ENCODE measurements at regions not wholly inside any gene's neighbourhood (a gene's known extent, or its start where the extent isn't known, plus 50 kb on each side); places are given as distances from the start of the nearest gene placed in this dataset.

- POLR2A ChIA-PET, result no interaction called here
- no peaks in the 10 kb centered on the region for H3K9me3 ChIP-seq (ENCODE audit: control insufficient read depth, insufficient read depth, low read length)
Measured at GRCh38 chr16:26777821-26778220, 288.9 kb upstream of the C16orf82 start.

GRCh38 chr16:26787924-26788323 lies 278.8 kb upstream of the C16orf82 start:
- Histone ChIP-seq H3K27ac (ENCODE audit: low read depth, low read length) (no peak overlapping the region), H3K4me3 (ENCODE audit: low read depth, low read length) (no peak overlapping the region), H3K27me3 (ENCODE audit: control insufficient read depth, insufficient read depth, low read length) (no peaks in the 10 kb centered on the region), H3K9me3 (ENCODE audit: control insufficient read depth, insufficient read depth, low read length) (no peaks in the 10 kb centered on the region)
- TF ChIP-seq CTCF (IDR thresholded peaks at IDR 0.05; ENCODE audit: low read depth, low read length), result no peak
- CTCF ChIA-PET, result no interaction called here
- no peak for DNase-seq (ENCODE audit: low read depth, low spot score)
- POLR2A ChIA-PET, result no interaction called here

More at GRCh38 chr16:26777821-26778220, 288.9 kb upstream of the C16orf82 start:
- DNase-seq (ENCODE audit: low read depth, low spot score), result no peak
- H3K27ac ChIP-seq (ENCODE audit: low read depth, low read length), result no peak overlapping the region
- H3K27me3 ChIP-seq (ENCODE audit: control insufficient read depth, insufficient read depth, low read length), result no peaks in the 10 kb centered on the region
- CTCF ChIA-PET, result no interaction called here
- TF ChIP-seq CTCF (IDR thresholded peaks at IDR 0.05; ENCODE audit: low read depth, low read length), result no peak
- H3K4me3 ChIP-seq (ENCODE audit: low read depth, low read length), result no peak overlapping the region

GRCh38 chr16:26791169-26791568 lies 275.6 kb upstream of the C16orf82 start:
- Histone ChIP-seq H3K9me3 (ENCODE audit: control insufficient read depth, insufficient read depth, low read length) (no peaks in the 10 kb centered on the region), H3K27ac (ENCODE audit: low read depth, low read length) (no peak overlapping the region), H3K4me3 (ENCODE audit: low read depth, low read length) (no peak overlapping the region), H3K27me3 (ENCODE audit: control insufficient read depth, insufficient read depth, low read length) (no peaks in the 10 kb centered on the region)
- no peak for TF ChIP-seq CTCF (IDR thresholded peaks at IDR 0.05; ENCODE audit: low read depth, low read length)
- POLR2A ChIA-PET, result no interaction called here
- CTCF ChIA-PET, result no interaction called here
- DNase-seq (ENCODE audit: low read depth, low spot score), result no peak

GRCh38 chr16:26795184-26795583 lies 271.5 kb upstream of the C16orf82 start:
- ChIA-PET POLR2A (no interaction called here), CTCF (no interaction called here)
- Histone ChIP-seq H3K27me3 (ENCODE audit: control insufficient read depth, insufficient read depth, low read length) (no peaks in the 10 kb centered on the region), H3K9me3 (ENCODE audit: control insufficient read depth, insufficient read depth, low read length) (no peaks in the 10 kb centered on the region), H3K4me3 (ENCODE audit: low read depth, low read length) (no peak overlapping the region), H3K27ac (ENCODE audit: low read depth, low read length) (no peak overlapping the region)
- DNase-seq (ENCODE audit: low read depth, low spot score), result no peak
- TF ChIP-seq CTCF (IDR thresholded peaks at IDR 0.05; ENCODE audit: low read depth, low read length), result peak; percentile 8; the same call in 1 of the 2 replicates

GRCh38 chr16:26801628-26802027 lies 265.1 kb upstream of the C16orf82 start:
- no peak for DNase-seq (ENCODE audit: low read depth, low spot score)
- ChIA-PET CTCF (no interaction called here), POLR2A (interaction anchor here (0.7 kb wide), 1 partner anchor 1681 kb away, joined by 3 read pairs; no protein-coding TSS in a partner anchor)
- H3K4me3 ChIP-seq (ENCODE audit: low read depth, low read length), result no peak overlapping the region
- no peak for TF ChIP-seq CTCF (IDR thresholded peaks at IDR 0.05; ENCODE audit: low read depth, low read length)
- H3K27me3 ChIP-seq (ENCODE audit: control insufficient read depth, insufficient read depth, low read length), result peaks cover 3% of the 10 kb centered on the region
- H3K27ac ChIP-seq (ENCODE audit: low read depth, low read length), result no peak overlapping the region
- H3K9me3 ChIP-seq (ENCODE audit: control insufficient read depth, insufficient read depth, low read length), result no peaks in the 10 kb centered on the region
